ENCODE measurements at regions not wholly inside any gene's neighbourhood (a gene's known extent, or its start where the extent isn't known, plus 50 kb on each side); places are given as distances from the start of the nearest gene placed in this dataset.

DNA sequence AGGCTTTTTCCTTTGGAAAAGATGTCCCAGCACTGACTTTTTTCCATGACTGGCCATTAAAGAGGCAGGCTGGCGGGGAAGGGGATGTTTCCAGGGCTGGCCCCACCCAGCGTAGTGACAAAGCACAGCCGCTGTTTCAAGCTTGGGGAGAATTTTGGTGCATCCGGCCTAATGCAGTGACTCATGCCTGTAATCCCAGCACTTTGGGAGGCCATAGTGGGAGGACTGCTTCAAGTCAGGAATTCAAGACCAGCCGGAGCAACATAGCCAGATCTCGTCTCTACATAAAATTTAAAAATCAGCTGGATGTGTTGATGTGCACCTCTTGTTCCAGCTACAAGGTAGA, 78.0 kb upstream of the SH3BP4 start (continued):
- TF ChIP-seq SUZ12 (IDR thresholded peaks at IDR 0.05; ENCODE audit: low read length), result no peak
- no peak for TF ChIP-seq TBP (IDR thresholded peaks at IDR 0.05; ENCODE audit: low read depth, low read length)
- TF ChIP-seq, protein P1, sequence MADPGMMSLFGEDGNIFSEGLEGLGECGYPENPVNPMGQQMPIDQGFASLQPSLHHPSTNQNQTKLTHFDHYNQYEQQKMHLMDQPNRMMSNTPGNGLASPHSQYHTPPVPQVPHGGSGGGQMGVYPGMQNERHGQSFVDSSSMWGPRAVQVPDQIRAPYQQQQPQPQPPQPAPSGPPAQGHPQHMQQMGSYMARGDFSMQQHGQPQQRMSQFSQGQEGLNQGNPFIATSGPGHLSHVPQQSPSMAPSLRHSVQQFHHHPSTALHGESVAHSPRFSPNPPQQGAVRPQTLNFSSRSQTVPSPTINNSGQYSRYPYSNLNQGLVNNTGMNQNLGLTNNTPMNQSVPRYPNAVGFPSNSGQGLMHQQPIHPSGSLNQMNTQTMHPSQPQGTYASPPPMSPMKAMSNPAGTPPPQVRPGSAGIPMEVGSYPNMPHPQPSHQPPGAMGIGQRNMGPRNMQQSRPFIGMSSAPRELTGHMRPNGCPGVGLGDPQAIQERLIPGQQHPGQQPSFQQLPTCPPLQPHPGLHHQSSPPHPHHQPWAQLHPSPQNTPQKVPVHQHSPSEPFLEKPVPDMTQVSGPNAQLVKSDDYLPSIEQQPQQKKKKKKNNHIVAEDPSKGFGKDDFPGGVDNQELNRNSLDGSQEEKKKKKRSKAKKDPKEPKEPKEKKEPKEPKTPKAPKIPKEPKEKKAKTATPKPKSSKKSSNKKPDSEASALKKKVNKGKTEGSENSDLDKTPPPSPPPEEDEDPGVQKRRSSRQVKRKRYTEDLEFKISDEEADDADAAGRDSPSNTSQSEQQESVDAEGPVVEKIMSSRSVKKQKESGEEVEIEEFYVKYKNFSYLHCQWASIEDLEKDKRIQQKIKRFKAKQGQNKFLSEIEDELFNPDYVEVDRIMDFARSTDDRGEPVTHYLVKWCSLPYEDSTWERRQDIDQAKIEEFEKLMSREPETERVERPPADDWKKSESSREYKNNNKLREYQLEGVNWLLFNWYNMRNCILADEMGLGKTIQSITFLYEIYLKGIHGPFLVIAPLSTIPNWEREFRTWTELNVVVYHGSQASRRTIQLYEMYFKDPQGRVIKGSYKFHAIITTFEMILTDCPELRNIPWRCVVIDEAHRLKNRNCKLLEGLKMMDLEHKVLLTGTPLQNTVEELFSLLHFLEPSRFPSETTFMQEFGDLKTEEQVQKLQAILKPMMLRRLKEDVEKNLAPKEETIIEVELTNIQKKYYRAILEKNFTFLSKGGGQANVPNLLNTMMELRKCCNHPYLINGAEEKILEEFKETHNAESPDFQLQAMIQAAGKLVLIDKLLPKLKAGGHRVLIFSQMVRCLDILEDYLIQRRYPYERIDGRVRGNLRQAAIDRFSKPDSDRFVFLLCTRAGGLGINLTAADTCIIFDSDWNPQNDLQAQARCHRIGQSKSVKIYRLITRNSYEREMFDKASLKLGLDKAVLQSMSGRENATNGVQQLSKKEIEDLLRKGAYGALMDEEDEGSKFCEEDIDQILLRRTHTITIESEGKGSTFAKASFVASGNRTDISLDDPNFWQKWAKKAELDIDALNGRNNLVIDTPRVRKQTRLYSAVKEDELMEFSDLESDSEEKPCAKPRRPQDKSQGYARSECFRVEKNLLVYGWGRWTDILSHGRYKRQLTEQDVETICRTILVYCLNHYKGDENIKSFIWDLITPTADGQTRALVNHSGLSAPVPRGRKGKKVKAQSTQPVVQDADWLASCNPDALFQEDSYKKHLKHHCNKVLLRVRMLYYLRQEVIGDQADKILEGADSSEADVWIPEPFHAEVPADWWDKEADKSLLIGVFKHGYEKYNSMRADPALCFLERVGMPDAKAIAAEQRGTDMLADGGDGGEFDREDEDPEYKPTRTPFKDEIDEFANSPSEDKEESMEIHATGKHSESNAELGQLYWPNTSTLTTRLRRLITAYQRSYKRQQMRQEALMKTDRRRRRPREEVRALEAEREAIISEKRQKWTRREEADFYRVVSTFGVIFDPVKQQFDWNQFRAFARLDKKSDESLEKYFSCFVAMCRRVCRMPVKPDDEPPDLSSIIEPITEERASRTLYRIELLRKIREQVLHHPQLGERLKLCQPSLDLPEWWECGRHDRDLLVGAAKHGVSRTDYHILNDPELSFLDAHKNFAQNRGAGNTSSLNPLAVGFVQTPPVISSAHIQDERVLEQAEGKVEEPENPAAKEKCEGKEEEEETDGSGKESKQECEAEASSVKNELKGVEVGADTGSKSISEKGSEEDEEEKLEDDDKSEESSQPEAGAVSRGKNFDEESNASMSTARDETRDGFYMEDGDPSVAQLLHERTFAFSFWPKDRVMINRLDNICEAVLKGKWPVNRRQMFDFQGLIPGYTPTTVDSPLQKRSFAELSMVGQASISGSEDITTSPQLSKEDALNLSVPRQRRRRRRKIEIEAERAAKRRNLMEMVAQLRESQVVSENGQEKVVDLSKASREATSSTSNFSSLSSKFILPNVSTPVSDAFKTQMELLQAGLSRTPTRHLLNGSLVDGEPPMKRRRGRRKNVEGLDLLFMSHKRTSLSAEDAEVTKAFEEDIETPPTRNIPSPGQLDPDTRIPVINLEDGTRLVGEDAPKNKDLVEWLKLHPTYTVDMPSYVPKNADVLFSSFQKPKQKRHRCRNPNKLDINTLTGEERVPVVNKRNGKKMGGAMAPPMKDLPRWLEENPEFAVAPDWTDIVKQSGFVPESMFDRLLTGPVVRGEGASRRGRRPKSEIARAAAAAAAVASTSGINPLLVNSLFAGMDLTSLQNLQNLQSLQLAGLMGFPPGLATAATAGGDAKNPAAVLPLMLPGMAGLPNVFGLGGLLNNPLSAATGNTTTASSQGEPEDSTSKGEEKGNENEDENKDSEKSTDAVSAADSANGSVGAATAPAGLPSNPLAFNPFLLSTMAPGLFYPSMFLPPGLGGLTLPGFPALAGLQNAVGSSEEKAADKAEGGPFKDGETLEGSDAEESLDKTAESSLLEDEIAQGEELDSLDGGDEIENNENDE (IDR thresholded peaks at IDR 0.05; ENCODE audit: insufficient replicate concordance, low read length), result no peak
